ENCODE measurements at regions not wholly inside any gene's neighbourhood (a gene's known extent, or its start where the extent isn't known, plus 50 kb on each side); places are given as distances from the start of the nearest gene placed in this dataset.

DNA sequence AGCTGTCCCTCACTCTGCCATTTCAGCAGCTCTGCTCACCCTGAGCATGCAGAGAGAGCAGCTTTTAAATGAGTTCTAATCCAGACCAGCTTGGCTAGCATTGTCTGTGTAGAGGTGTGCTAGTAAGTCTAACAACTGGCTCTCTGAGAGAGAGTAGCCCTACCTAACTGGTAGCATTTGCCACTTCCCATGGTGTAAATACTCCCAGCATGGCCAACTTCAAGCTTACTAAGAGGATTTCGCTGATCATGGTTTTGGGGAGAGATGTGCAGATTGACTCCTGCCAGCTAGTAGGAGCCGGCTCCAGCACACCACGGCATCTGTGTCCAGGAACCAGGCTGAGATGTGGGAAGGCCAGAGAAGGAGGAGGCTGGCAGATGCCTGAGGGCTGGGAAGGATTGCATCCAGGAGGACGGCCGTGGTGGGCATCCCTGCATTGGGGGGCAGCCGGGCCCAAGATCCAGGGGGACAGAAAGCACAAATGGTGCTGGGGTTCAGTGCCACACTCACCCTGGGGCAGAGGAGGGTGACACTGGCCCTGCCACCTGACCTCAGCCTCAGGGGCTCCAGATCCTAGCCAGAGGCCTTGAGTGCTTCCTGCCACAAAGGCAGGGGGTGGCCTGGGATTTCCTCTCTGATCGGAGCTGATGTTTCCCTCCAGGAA is 394.9 kb upstream of the TNRC6C start:
- no peaks in the 10 kb centered on the region for H3K9me3 ChIP-seq
- intact Hi-C loops (cut with DNase I), result no loop called here
- no peak for DNase-seq (ENCODE audit: extremely low spot score in 2 of 2)
- H3K4me1 ChIP-seq, result no peaks in the 10 kb centered on the region
- H3K4me3 ChIP-seq, result no peak overlapping the region
- H3K27me3 ChIP-seq, result no peaks in the 10 kb centered on the region
- H3K27ac ChIP-seq, result no peak overlapping the region
- TF ChIP-seq POLR2AphosphoS5 (IDR thresholded peaks at IDR 0.05; ENCODE audit: insufficient read depth in 1 of 2, low read depth in 1 of 2), result no peak
- TF ChIP-seq, protein P1, sequence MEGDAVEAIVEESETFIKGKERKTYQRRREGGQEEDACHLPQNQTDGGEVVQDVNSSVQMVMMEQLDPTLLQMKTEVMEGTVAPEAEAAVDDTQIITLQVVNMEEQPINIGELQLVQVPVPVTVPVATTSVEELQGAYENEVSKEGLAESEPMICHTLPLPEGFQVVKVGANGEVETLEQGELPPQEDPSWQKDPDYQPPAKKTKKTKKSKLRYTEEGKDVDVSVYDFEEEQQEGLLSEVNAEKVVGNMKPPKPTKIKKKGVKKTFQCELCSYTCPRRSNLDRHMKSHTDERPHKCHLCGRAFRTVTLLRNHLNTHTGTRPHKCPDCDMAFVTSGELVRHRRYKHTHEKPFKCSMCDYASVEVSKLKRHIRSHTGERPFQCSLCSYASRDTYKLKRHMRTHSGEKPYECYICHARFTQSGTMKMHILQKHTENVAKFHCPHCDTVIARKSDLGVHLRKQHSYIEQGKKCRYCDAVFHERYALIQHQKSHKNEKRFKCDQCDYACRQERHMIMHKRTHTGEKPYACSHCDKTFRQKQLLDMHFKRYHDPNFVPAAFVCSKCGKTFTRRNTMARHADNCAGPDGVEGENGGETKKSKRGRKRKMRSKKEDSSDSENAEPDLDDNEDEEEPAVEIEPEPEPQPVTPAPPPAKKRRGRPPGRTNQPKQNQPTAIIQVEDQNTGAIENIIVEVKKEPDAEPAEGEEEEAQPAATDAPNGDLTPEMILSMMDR (IDR thresholded peaks at IDR 0.05), result no peak
- no peak for TF ChIP-seq POLR2A (IDR thresholded peaks at IDR 0.05)
- no peaks in the 10 kb centered on the region for H3K36me3 ChIP-seq

DNA sequence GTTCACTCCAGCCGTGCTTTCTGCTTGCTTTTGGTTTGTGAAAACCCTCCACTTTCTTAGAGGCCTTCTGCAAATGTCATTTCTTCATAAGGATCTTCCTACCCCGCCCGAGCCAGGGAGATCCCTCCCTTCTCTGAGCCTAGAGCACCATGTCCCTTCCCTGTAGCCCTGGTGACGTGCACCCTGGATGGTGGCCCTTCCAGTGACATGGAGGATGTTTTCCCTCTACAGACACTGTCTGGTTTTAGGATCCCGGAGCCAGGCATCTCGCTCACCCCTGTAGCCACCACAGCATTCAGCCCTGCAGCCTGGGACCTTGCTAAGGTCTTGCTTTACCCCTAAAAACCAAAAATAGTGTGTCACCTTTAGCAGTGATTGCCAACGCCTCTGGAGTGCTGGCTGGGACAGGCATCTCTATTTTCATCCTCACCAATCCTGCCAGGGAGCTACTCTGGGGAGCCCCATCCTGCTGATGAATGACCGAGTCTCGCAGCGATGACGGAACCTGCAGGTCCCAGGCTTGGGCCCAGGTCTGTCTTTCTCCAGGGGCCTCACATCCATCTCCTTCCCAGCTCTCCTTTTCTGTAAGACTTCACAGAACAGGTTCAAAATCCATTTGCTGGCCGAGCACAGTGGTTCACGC is 394.1 kb upstream of the TNRC6C start:
- Histone ChIP-seq H3K27me3 (no peaks in the 10 kb centered on the region), H3K4me3 (no peak overlapping the region), H3K36me3 (no peaks in the 10 kb centered on the region), H3K27ac (no peak overlapping the region), H3K4me1 (no peaks in the 10 kb centered on the region), H3K9me3 (no peaks in the 10 kb centered on the region)
- intact Hi-C loops (cut with DNase I), result no loop called here
- no peak for TF ChIP-seq POLR2A (IDR thresholded peaks at IDR 0.05)
- TF ChIP-seq POLR2AphosphoS5 (IDR thresholded peaks at IDR 0.05; ENCODE audit: insufficient read depth in 1 of 2, low read depth in 1 of 2), result no peak
- TF ChIP-seq, protein P1 (IDR thresholded peaks at IDR 0.05), result no peak
- no peak for DNase-seq (ENCODE audit: extremely low spot score in 2 of 2)

DNA sequence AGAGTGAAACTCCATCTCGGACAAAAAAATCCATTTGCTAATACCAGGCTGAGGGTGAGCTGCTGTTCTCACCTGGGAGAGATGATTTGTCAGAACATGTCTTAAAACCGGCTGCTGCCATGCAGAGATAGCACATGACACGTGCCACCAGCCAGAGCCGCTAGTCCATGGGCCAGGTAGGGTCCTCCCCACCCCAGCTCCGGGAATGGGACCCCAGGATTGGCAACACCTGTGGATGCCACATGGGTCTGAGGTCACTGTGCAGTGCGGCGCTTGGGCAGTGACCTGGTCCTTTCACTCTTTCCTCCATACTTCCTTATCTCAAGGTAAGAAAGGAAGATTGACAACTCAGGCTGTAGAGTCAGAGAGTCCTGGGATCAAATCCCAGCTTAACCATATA is 393.3 kb upstream of the TNRC6C start:
- no peak overlapping the region for H3K27ac ChIP-seq
- no peak overlapping the region for H3K4me3 ChIP-seq
- H3K36me3 ChIP-seq, result no peaks in the 10 kb centered on the region
- no peaks in the 10 kb centered on the region for H3K27me3 ChIP-seq
- intact Hi-C loops (cut with DNase I), result no loop called here
- no peak for DNase-seq (ENCODE audit: extremely low spot score in 2 of 2)
- TF ChIP-seq POLR2A (IDR thresholded peaks at IDR 0.05) (no peak), POLR2AphosphoS5 (IDR thresholded peaks at IDR 0.05; ENCODE audit: insufficient read depth in 1 of 2, low read depth in 1 of 2) (no peak)
- TF ChIP-seq, protein P1 (IDR thresholded peaks at IDR 0.05), result no peak
- no peaks in the 10 kb centered on the region for H3K4me1 ChIP-seq
- H3K9me3 ChIP-seq, result no peaks in the 10 kb centered on the region

DNA sequence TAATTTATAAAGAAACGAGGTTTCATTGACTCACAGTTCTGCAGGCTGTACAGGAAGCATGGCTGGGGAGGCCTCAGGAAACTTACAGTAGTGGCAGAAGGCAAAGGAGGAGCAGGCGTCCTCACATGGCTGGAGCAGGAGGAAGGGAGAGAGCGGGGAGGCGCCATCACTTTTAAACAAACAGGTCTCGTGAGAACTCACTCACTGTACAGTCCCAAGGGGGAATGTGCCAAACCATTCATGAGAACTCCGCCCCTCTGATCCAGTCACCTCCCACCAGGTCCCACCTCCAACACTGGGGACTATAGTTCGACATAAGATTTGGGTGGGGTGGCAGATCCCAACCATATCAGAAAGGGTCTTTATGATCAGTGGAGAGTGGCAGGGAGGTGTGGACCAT is 392.4 kb upstream of the TNRC6C start:
- no peaks in the 10 kb centered on the region for H3K27me3 ChIP-seq
- no peaks in the 10 kb centered on the region for H3K36me3 ChIP-seq
- H3K4me3 ChIP-seq, result no peak overlapping the region
- H3K9me3 ChIP-seq, result no peaks in the 10 kb centered on the region
- intact Hi-C loops (cut with DNase I), result no loop called here
- no peak for TF ChIP-seq POLR2AphosphoS5 (IDR thresholded peaks at IDR 0.05; ENCODE audit: insufficient read depth in 1 of 2, low read depth in 1 of 2)
- TF ChIP-seq, protein P1 (IDR thresholded peaks at IDR 0.05), result no peak
- no peak for TF ChIP-seq POLR2A (IDR thresholded peaks at IDR 0.05)
- H3K4me1 ChIP-seq, result peaks cover 6% of the 10 kb centered on the region
- no peak overlapping the region for H3K27ac ChIP-seq
- no peak for DNase-seq (ENCODE audit: extremely low spot score in 2 of 2)

DNA sequence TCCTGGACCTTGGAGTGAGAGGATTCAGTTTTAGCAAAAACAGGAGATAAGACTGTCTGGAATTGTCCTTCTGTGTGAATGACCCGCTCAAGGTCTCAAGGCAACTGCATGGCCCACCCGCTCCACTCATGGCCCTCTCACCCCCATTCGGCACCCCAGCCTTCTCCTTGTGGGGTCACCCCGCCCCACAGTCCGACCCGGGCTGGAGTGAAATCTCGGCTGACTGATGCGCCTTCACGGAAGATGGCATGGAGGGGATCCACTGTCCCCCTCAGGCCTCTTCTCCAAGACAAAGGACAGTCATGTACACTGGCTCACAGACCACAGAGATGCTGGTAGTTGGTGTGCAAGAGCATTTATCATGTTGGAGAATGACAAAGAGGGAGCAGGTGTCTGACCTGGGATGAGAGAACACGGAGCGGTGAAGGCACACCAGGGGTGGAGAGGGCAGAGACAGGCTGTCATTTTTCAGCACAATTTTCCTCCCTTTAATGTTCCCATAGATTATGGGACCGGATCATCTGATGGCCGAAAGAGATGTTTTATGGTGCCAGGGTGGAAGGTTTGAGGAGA is 391.9 kb upstream of the TNRC6C start:
- H3K36me3 ChIP-seq, result no peaks in the 10 kb centered on the region
- H3K27ac ChIP-seq, result no peak overlapping the region
- no peaks in the 10 kb centered on the region for H3K9me3 ChIP-seq
- no peak for DNase-seq (ENCODE audit: extremely low spot score in 2 of 2)
- intact Hi-C loops (cut with DNase I), result no loop called here
- H3K4me1 ChIP-seq, result peaks cover 11% of the 10 kb centered on the region
- no peaks in the 10 kb centered on the region for H3K27me3 ChIP-seq
- no peak overlapping the region for H3K4me3 ChIP-seq
- TF ChIP-seq POLR2A (IDR thresholded peaks at IDR 0.05), result no peak
- TF ChIP-seq, protein P1 (IDR thresholded peaks at IDR 0.05), result no peak
- TF ChIP-seq POLR2AphosphoS5 (IDR thresholded peaks at IDR 0.05; ENCODE audit: insufficient read depth in 1 of 2, low read depth in 1 of 2), result no peak

Data from vagina (tissue), 2 donors.